Activated T-cell treated with anti-CD3 and anti-CD28 coated beads, Interleukin-2, amount 50 U/mL, for 4 hours (primary cell): ENCODE measurements at regions not wholly inside any gene's neighbourhood (a gene's known extent, or its start where the extent isn't known, plus 50 kb on each side); places are given as distances from the start of the nearest gene placed in this dataset.

Source experiments
- ATAC-seq, 2 donors: fragments of 200-7000 bp; cut with Tn5 transposase; one replicate each; pipeline ENCODE4 v1.10.0; 2021
- DNase-seq: peaks from one replicate; pipeline ENCODE4 v3.0.0-alpha.2; 2020
- H3K27me3 Mint-ChIP-seq: one replicate; pipeline ENCODE4 v1.8.0; 2021; ENCODE audit warnings: low read depth, mixed read lengths
- H3K36me3 Mint-ChIP-seq: one replicate; pipeline ENCODE4 v1.8.0; 2022; ENCODE audit warnings: mixed read lengths; ENCODE audit not compliant: insufficient read depth
- H3K4me1 Mint-ChIP-seq: one replicate; pipeline ENCODE4 v1.8.0; 2021; ENCODE audit warnings: low read depth, mixed read lengths
- H3K4me3 Mint-ChIP-seq: one replicate; pipeline ENCODE4 v1.8.0; 2021; ENCODE audit warnings: mild to moderate bottlenecking, moderate library complexity, mixed read lengths
- H3K9me3 Mint-ChIP-seq: one replicate; pipeline ENCODE4 v1.8.0; 2021; ENCODE audit warnings: mixed read lengths

DNA sequence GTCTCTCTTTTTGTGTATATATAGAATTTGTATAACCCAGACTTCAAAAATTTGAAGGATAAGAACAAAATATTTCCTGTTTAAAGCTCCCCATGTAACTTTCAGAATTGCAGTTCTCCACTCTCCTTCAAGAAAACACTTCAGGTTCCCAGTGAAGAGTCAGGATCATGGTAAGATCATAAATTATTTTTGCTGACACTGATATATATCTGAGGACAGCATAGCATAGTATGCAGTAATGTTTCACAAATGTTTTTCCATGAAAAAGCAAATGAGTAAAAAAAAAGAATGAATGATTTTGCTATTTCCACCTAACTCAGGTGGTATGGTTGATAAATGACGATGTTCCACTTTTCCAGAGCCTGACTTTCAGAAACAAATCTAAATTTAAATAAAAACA lies 545.6 kb upstream of the EPHA7 start:
- ATAC-seq (no peak), DNase-seq (no peak)
- Mint-ChIP-seq H3K4me1 (no peaks in the 10 kb centered on the region), H3K27me3 (no peaks in the 10 kb centered on the region), H3K9me3 (no peaks in the 10 kb centered on the region), H3K4me3 (no peak overlapping the region), H3K36me3 (no peaks in the 10 kb centered on the region)

DNA sequence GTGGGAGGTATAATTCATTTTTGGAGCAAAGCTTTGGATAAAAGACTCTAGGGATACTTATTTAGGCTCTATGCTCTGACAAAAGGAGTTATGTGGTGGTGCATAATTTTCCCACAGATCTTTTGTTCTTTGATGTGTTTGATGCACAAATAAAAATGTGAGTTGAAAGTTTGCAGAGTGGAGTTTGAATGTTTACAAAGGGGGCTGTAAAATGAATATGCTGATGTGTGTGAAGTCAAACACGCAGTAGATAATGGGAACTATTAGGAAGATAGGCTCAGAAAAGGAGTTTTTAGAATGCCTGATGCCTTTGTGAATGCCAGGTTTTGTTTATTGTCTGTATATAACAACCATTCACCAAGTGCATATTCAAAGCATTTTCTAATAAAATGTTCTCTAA lies 545.0 kb upstream of the EPHA7 start:
- H3K4me3 Mint-ChIP-seq = no peak overlapping the region
- no peaks in the 10 kb centered on the region for H3K27me3 Mint-ChIP-seq
- H3K4me1 Mint-ChIP-seq = no peaks in the 10 kb centered on the region
- H3K36me3 Mint-ChIP-seq = no peaks in the 10 kb centered on the region
- ATAC-seq (no peak), DNase-seq (no peak)
- no peaks in the 10 kb centered on the region for H3K9me3 Mint-ChIP-seq

DNA sequence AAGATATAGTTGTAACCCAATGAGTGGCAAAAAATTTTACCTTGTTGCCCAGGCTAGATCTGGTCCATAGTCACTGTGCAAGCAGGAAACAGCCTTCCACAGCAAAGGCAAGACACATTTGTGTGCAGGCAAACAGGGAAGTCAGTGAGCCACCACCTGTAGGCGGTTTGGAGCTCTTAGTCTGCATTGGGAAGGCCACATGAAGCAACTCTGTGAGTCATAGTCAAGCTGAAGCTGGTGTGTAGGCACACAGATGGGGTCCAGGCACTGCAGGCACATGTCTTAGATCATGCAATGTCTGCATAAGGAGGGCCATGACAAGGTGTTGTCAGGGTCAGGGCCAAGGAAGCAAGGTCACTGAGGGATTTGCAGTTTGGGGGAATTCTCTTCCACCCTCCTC lies 543.2 kb upstream of the EPHA7 start:
- no peak for ATAC-seq
- H3K27me3 Mint-ChIP-seq = no peaks in the 10 kb centered on the region

DNA sequence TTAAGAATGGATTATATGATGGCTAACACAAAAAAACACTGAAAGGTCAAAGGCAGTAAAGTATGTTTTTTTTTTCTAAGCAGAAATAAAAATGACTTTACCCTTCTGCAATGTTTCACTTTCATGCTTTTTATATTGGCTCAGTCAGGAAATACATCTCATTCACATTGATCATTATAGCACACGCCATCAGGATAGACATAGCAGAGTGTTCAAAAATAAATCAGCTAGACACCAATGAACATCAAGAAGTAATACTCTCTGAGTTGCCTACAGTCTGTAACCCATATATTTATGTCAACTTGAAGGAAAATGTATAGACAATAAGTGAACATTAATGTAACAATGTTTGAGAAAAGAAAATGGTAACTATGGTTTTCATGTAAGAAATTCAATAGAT lies 535.2 kb upstream of the EPHA7 start:
- no peak overlapping the region for H3K4me3 Mint-ChIP-seq
- no peak for ATAC-seq
- DNase-seq = no peak
- H3K27me3 Mint-ChIP-seq = no peaks in the 10 kb centered on the region
- H3K9me3 Mint-ChIP-seq = peaks cover 8% of the 10 kb centered on the region
- H3K36me3 Mint-ChIP-seq = no peaks in the 10 kb centered on the region
- no peaks in the 10 kb centered on the region for H3K4me1 Mint-ChIP-seq

More for the DNA sequence above, 543.2 kb upstream of the EPHA7 start:
- no peak for DNase-seq
- Mint-ChIP-seq H3K4me3 (no peak overlapping the region), H3K4me1 (no peaks in the 10 kb centered on the region), H3K9me3 (peaks cover 5% of the 10 kb centered on the region), H3K36me3 (no peaks in the 10 kb centered on the region)

DNA sequence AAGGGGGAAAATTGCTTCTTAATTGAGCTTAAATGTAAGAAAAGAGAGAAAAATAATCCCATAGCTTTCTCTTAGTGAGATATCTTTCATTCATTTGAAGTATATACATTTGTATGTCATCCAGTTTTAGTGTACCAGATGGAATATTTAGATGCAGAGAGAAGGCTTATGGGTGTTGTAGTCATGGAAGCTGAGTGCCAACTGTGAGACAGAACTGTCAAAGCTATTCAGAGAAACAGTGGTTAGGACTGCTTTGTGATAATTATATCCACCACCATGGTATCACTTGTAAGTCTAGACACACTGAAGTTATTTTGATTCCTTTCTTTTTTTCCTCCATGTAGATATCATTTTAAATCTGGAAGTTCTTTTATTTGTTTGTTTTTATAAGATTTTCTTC lies 524.3 kb upstream of the EPHA7 start:
- Mint-ChIP-seq H3K4me1 (no peaks in the 10 kb centered on the region), H3K36me3 (no peaks in the 10 kb centered on the region), H3K9me3 (peaks cover 8% of the 10 kb centered on the region), H3K4me3 (no peak overlapping the region), H3K27me3 (no peaks in the 10 kb centered on the region)
- ATAC-seq (no peak), DNase-seq (no peak)

DNA sequence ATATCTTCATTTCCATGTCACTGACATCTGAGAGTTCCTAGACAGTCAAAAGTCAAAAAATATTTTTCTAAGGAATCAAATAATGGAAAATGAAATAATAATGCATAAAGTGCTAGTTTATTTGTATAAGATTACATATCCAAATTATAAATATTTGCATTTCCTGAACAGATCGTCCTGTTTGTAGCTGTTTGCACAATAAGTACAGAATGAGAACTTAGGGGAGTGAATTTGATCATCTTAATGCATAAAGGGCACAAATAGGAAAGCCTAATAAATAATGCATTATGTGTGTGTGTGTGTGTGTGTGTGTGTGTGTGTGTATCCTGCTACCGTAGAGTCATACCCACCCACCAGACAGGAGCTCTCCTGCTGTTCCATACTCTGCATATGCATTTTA lies 521.0 kb upstream of the EPHA7 start:
- H3K9me3 Mint-ChIP-seq = no peaks in the 10 kb centered on the region
- no peak overlapping the region for H3K4me3 Mint-ChIP-seq
- ATAC-seq (no peak), DNase-seq (no peak)
- H3K27me3 Mint-ChIP-seq = no peaks in the 10 kb centered on the region
- H3K4me1 Mint-ChIP-seq = no peaks in the 10 kb centered on the region
- H3K36me3 Mint-ChIP-seq = no peaks in the 10 kb centered on the region

DNA sequence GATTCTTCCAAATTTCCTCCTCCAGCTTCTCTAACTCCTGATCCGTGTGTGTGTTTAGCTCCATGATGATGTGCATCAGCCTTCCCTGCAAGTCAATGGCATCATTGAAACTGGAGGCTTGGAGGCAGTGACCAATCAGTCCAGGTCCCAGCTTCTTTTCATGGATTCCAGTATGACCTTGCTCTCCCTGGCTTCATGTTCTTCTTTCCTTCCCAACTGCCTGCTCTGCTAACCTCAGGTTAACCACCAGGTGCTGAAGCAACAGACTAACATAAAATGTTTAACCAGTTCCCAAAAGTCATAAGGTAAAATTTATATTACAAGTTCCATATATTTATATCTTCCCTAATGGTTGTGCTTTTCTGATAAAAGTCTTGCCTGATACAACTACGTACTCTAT lies 512.8 kb upstream of the EPHA7 start:
- no peaks in the 10 kb centered on the region for H3K4me1 Mint-ChIP-seq
- no peak for DNase-seq
- no peak overlapping the region for H3K4me3 Mint-ChIP-seq
- ATAC-seq = no peak
- H3K27me3 Mint-ChIP-seq = no peaks in the 10 kb centered on the region
- no peaks in the 10 kb centered on the region for H3K36me3 Mint-ChIP-seq
- no peaks in the 10 kb centered on the region for H3K9me3 Mint-ChIP-seq

DNA sequence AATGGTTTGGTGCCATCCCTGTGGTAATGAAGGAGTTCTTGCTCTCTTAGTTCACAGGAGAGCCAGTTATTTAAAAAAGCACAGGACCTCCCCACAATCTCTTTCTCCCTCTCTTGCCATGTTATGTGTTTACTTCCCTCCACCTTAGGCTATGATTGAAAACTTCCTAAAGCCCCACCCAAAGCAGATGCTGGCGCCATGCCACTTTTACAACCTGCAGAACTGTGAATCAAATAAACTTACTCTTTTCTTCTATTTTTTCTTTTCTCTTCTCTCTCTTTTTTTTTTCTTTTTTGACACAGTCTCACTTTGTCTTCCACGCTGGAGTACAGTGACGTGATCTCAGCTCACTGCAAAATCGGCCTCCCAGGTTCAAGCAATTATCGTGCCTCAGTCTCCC lies 508.4 kb upstream of the EPHA7 start:
- Mint-ChIP-seq H3K4me3 (no peak overlapping the region), H3K9me3 (no peaks in the 10 kb centered on the region), H3K27me3 (no peaks in the 10 kb centered on the region), H3K4me1 (no peaks in the 10 kb centered on the region), H3K36me3 (no peaks in the 10 kb centered on the region)
- ATAC-seq (no peak), DNase-seq (no peak)

DNA sequence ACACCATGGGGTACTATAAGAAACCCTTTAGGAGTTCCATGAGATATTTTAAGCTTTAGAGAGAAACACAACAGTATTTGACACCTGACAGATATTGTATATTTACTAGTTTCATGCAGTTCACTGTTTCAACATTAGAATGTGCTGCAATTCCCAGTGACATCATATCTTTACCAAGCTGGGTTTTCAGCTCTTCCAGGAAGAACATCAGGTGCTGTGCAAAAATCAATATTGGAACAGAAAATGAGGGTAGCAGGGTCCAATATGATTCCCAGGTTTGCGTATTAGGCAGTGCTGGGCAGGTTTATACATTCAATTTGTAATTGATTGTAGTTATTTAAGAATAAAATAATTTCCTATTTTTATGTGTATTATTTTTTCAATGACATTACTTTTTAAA lies 500.0 kb upstream of the EPHA7 start:
- ATAC-seq = no peak
- no peaks in the 10 kb centered on the region for H3K36me3 Mint-ChIP-seq
- no peaks in the 10 kb centered on the region for H3K4me1 Mint-ChIP-seq
- H3K4me3 Mint-ChIP-seq = no peak overlapping the region
- DNase-seq = no peak
- H3K9me3 Mint-ChIP-seq = peaks cover 4% of the 10 kb centered on the region
- H3K27me3 Mint-ChIP-seq = no peaks in the 10 kb centered on the region

DNA sequence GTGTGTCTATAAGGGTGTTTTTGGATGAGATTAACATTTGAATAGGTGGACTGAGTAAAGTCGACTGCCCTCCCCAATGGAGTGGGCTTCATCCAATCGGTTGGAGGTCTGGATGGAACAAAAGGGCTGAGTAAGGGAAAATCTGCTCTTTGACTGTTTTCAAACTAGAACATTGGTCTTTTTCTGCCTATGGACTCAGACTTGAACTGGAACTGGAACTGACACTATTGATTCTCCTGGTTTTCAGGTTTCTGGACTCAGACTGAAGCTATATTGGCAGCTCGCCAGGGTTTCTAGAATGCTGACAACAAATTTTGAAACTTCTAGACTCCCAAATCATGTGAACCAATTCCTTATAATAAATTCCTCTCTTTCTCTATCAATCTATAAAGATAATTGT lies 498.9 kb upstream of the EPHA7 start:
- H3K36me3 Mint-ChIP-seq = no peaks in the 10 kb centered on the region
- ATAC-seq = no peak

DNA sequence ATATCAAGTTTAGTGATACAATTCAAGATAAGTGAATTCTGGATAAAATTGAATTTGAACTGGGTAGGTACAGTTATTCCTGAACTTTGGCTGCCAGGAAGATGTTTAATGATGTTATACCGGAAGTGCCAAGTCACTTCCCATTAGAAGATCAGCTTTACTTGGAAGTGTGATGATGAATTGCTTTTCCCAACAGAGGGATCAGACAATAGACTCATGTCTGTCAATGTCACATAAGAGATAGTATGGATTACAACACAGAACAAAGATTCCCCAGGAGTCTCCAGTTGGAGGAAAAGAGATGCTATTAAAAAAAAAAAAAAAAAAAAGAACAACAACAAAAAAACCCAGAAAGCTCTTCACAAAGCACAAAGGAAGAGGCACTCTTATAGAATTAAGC lies 497.9 kb upstream of the EPHA7 start:
- H3K27me3 Mint-ChIP-seq = no peaks in the 10 kb centered on the region
- peaks cover 13% of the 10 kb centered on the region for H3K9me3 Mint-ChIP-seq
- no peak for ATAC-seq
- no peak for DNase-seq
- H3K4me3 Mint-ChIP-seq = no peak overlapping the region
- no peaks in the 10 kb centered on the region for H3K36me3 Mint-ChIP-seq
- H3K4me1 Mint-ChIP-seq = no peaks in the 10 kb centered on the region

More for the DNA sequence above, 498.9 kb upstream of the EPHA7 start:
- no peak overlapping the region for H3K4me3 Mint-ChIP-seq
- H3K27me3 Mint-ChIP-seq = no peaks in the 10 kb centered on the region
- no peak for DNase-seq
- peaks cover 8% of the 10 kb centered on the region for H3K9me3 Mint-ChIP-seq
- H3K4me1 Mint-ChIP-seq = no peaks in the 10 kb centered on the region

DNA sequence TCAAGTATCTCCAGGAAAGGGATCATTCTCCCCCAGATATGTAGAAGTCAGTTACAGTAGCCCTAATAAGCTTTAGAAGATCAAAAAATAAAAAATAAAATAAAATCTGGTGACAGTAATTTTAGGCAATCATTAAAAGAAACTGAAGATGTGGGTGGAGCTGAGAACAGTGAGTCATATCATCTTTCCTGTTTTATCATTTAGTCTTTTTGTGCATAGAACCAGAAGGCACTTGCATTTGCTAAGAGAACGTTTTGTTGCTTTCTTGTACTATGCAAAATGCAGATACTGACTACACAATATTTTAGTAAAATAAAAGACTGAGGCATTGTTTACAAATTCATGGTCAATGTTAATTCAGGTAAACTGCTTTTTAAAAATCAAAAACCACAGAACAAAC lies 497.4 kb upstream of the EPHA7 start:
- Mint-ChIP-seq H3K4me3 (no peak overlapping the region), H3K27me3 (no peaks in the 10 kb centered on the region), H3K36me3 (no peaks in the 10 kb centered on the region), H3K4me1 (no peaks in the 10 kb centered on the region), H3K9me3 (peaks cover 17% of the 10 kb centered on the region)
- no peak for DNase-seq
- no peak for ATAC-seq

DNA sequence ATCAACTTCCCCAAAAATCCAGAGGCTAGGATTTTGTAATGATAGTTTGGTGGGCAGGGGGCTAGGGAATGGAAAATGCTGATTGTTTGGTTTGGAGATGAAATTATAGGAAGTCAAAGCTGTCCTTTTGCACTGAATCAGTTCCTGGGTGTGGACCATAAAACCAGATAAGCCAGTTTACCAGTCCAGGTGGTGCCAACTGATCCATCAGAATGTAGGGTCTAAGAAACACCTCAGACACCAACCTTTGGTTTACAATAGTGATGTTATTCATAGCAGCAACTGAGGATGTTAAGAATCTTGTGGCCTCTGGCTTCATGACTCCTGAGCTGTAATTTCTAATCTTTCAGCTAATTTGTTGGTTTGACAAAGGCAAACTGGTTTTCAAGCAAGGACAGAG lies 496.6 kb upstream of the EPHA7 start:
- Mint-ChIP-seq H3K27me3 (no peaks in the 10 kb centered on the region), H3K4me3 (no peak overlapping the region), H3K9me3 (peaks cover 17% of the 10 kb centered on the region), H3K36me3 (no peaks in the 10 kb centered on the region), H3K4me1 (no peaks in the 10 kb centered on the region)
- no peak for DNase-seq
- ATAC-seq = no peak

DNA sequence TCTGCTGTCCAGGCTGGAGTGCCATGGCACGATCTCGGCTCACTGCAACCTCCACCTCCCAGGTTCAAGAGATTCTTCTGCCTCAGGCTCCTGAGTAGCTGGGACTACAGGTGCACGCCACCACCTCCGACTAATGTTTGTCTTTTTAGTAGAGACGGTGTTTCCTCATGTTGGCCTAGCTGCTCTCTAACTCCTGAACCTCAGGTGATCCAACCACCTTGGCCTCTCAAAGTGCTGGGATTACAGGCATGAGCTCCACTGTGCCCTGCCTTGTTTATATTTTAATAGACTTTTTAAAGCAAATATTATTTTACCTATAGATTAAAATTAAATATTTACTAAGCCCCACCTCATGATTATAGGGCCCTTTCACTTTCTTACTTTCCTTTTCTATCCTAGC lies 483.2 kb upstream of the EPHA7 start:
- H3K4me1 Mint-ChIP-seq = no peaks in the 10 kb centered on the region
- H3K9me3 Mint-ChIP-seq = peaks cover 4% of the 10 kb centered on the region
- DNase-seq (no peak), ATAC-seq (no peak)
- H3K36me3 Mint-ChIP-seq = no peaks in the 10 kb centered on the region
- no peaks in the 10 kb centered on the region for H3K27me3 Mint-ChIP-seq
- H3K4me3 Mint-ChIP-seq = no peak overlapping the region

DNA sequence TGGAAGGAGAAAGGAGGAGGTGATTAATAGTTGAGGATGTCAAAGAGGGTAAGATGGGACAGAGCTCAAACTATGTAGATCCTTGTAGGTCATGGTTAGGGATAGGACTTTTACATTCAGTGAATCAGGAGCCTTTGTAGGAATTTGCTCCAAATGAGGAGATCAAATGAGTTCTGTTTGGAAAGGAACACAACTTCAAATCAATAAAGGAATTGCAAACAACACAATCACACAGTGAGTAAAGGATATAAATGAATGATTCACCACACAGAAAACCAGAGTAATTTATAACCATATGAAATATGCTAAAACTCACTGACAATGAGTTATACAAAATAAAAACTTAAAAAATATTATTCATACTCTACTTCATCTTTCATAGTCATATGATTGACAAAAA lies 480.8 kb upstream of the EPHA7 start:
- Mint-ChIP-seq H3K9me3 (peaks cover 4% of the 10 kb centered on the region), H3K36me3 (no peaks in the 10 kb centered on the region), H3K27me3 (no peaks in the 10 kb centered on the region), H3K4me1 (no peaks in the 10 kb centered on the region), H3K4me3 (no peak overlapping the region)
- DNase-seq (no peak), ATAC-seq (no peak)

DNA sequence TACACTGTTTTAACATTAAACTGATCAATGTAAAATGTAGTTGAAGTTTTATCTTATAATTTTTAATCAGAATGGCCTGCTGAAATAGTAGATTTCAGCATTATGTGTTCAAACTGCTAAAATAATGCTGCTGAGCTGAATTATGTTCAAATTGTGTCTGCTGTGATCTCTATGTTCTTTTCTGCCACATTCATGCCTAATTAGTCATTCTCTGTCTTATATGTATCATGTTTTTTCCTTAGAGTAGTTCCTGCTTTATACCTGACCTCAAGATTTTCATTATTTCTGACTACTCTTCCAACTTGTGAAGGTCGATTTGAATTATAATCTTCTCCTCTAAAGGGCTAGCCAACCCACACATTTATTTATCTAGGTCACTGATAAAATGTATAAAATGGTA lies 476.7 kb upstream of the EPHA7 start:
- Mint-ChIP-seq H3K4me1 (no peaks in the 10 kb centered on the region), H3K9me3 (peaks cover 4% of the 10 kb centered on the region), H3K4me3 (no peak overlapping the region), H3K27me3 (no peaks in the 10 kb centered on the region), H3K36me3 (no peaks in the 10 kb centered on the region)
- DNase-seq = no peak
- no peak for ATAC-seq
